Upper lobe of right lung (tissue), 1 donor: ENCODE measurements at regions not wholly inside any gene's neighbourhood (a gene's known extent, or its start where the extent isn't known, plus 50 kb on each side); places are given as distances from the start of the nearest gene placed in this dataset.

ENCODE experiments used
- ATAC-seq: fragments of 200-7000 bp; cut with Tn5 transposase; one replicate; pipeline ENCODE4 v1.9.1; 2020; ENCODE audit warnings: mild to moderate bottlenecking, moderate library complexity
- DNase-seq: peaks from one replicate; pipeline ENCODE4 v3.0.0-alpha.2; 2020
- H3K27ac ChIP-seq: fragments of 200-600 bp; one replicate; pipeline ENCODE4 v1.8.0; 2022
- H3K27me3 ChIP-seq: fragments of 200-600 bp; one replicate; pipeline ENCODE4 v1.8.0; 2022; ENCODE audit warnings: mild to moderate bottlenecking
- H3K36me3 ChIP-seq: fragments of 200-600 bp; one replicate; pipeline ENCODE4 v1.8.0; 2022
- H3K4me1 ChIP-seq: fragments of 200-600 bp; one replicate; pipeline ENCODE4 v1.8.0; 2022
- H3K4me3 ChIP-seq: fragments of 200-600 bp; one replicate; pipeline ENCODE4 v1.8.0; 2022; ENCODE audit warnings: mild to moderate bottlenecking
- H3K9me3 ChIP-seq: fragments of 200-600 bp; one replicate; pipeline ENCODE4 v1.8.0; 2022
- CTCF ChIP-seq: fragments of 200-600 bp; IDR thresholded peaks from one replicate; pipeline ENCODE4 v1.8.0; 2022; ENCODE audit warnings: antibody characterized with exemption
- intact Hi-C: fragments of 100-400 bp; cut with DNase I; formaldehyde crosslinking; loops from one replicate; pipeline ENCODE4 v1.11.0; 2022
- donor health status: DM: no; HTN: yes; CAD: no; lungs with severe emphysema.

DNA sequence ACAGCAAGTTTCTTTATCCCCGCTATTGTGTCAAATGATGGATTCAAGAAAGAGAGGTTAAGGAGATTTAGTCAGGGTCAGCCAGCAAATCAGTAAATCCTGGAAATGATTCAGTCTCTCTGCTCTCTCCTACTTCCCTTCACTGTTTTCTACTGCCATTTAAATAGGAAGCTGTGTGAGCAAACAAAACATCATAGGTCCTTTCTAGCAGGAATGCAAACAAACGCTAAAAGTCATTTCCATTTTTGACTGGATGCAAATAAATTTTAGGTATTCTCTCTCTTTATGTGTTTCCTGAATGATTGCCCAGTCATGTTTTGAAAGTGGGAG lies 299.4 kb upstream of the RORA start:
- Histone ChIP-seq H3K4me1 (no peaks in the 10 kb centered on the region), H3K4me3 (no peak overlapping the region), H3K36me3 (no peaks in the 10 kb centered on the region), H3K27ac (no peak overlapping the region), H3K27me3 (no peaks in the 10 kb centered on the region), H3K9me3 (no peaks in the 10 kb centered on the region)
- intact Hi-C loops, result no loop called here
- ATAC-seq (no peak), DNase-seq (no peak)
- no peak for TF ChIP-seq CTCF

GRCh38 chr15:61527836-61528580 lies 298.9 kb upstream of the RORA start:
- DNase-seq, result no peak
- intact Hi-C loops, result no loop called here
- ATAC-seq, result no peak
- Histone ChIP-seq H3K27me3 (no peaks in the 10 kb centered on the region), H3K4me1 (no peaks in the 10 kb centered on the region), H3K4me3 (no peak overlapping the region), H3K9me3 (no peaks in the 10 kb centered on the region), H3K36me3 (no peaks in the 10 kb centered on the region), H3K27ac (no peak overlapping the region)
- no peak for TF ChIP-seq CTCF

DNA sequence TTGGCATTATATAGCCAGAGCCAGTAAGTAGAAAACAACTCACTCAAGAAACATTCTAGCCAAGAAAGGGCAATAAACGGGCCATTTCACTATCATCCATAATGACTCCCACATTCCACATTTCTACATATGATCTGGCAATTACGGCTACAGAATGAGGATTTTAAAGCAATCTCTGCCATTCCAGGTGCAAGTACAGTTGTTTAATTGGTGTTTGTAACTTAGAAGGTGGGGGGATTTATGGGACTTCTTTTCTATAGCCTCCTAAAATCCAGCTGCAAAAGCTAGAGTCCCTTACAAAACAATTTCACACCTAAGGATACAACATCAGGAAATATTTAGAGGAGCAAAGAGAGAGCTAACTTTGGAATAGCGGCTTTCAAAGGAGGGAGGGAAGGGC lies 295.4 kb upstream of the RORA start:
- no peak for DNase-seq
- TF ChIP-seq CTCF, result no peak
- intact Hi-C loops, result no loop called here

DNA sequence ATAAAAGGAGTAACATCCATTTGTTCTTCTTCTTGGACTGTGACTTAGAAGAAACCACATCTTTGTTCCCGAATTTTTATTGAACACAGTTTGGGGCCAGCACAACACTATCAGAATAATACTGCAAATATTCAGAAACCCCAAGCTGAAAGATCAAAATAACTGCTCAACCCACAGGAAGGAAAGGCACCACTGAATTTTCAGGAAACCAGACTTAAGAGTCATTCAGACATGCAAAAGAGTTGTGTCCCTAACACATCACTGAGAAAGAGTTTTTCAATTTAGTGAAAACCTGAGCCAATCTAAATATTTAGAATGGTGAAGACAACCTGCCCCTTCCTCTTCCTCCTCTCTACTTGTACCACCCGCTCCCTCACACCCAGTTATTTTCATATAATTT lies 295.0 kb upstream of the RORA start:
- H3K36me3 ChIP-seq, result no peaks in the 10 kb centered on the region
- H3K27ac ChIP-seq, result no peak overlapping the region
- no peaks in the 10 kb centered on the region for H3K27me3 ChIP-seq
- no peak for TF ChIP-seq CTCF
- ATAC-seq, result no peak
- no peaks in the 10 kb centered on the region for H3K4me1 ChIP-seq
- no peaks in the 10 kb centered on the region for H3K9me3 ChIP-seq
- H3K4me3 ChIP-seq, result no peak overlapping the region
- no peak for DNase-seq
- intact Hi-C loops, result no loop called here

More for the DNA sequence above, 295.4 kb upstream of the RORA start:
- H3K4me3 ChIP-seq, result no peak overlapping the region
- no peaks in the 10 kb centered on the region for H3K9me3 ChIP-seq
- H3K27ac ChIP-seq, result no peak overlapping the region
- H3K4me1 ChIP-seq, result no peaks in the 10 kb centered on the region
- no peaks in the 10 kb centered on the region for H3K36me3 ChIP-seq
- no peaks in the 10 kb centered on the region for H3K27me3 ChIP-seq
- no peak for ATAC-seq

- ATAC-seq (no peak), DNase-seq (no peak)
- Histone ChIP-seq H3K36me3 (no peaks in the 10 kb centered on the region), H3K9me3 (no peaks in the 10 kb centered on the region), H3K4me3 (no peak overlapping the region), H3K4me1 (no peaks in the 10 kb centered on the region), H3K27ac (no peak overlapping the region), H3K27me3 (no peaks in the 10 kb centered on the region)
- intact Hi-C loops, result no loop called here
- no peak for TF ChIP-seq CTCF
These were observed 293.3 kb upstream of the RORA start for GRCh38 chr15:61522411-61522810.

- H3K4me3 ChIP-seq, result no peak overlapping the region
- DNase-seq (no peak), ATAC-seq (no peak)
- intact Hi-C loops, result no loop called here
- TF ChIP-seq CTCF, result no peak
- H3K27me3 ChIP-seq, result no peaks in the 10 kb centered on the region
- no peaks in the 10 kb centered on the region for H3K4me1 ChIP-seq
- no peak overlapping the region for H3K27ac ChIP-seq
- H3K9me3 ChIP-seq, result no peaks in the 10 kb centered on the region
- H3K36me3 ChIP-seq, result no peaks in the 10 kb centered on the region
These were observed 292.9 kb upstream of the RORA start for GRCh38 chr15:61521953-61522352.
